ENCODE measurements at regions not wholly inside any gene's neighbourhood (a gene's known extent, or its start where the extent isn't known, plus 50 kb on each side); places are given as distances from the start of the nearest gene placed in this dataset.

DNA sequence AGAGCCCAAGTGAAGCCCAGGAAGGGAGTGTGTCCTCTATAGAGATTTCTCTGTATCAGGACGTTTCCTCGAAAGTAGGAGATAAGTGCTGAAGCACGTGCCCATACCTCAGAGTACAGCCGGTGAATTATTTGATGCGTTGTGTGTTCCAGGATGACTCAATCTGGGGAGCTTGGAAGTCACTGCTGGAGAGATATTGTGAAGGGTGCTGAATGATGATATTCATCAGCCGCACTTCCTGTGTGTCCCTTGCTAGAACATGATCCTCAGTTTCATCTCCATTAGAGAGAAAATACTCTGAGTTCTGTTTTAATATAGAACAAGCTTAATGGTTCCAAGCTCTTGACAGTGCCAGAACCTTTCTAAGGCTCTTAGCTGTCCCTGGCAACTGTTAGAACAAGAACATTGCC is 402.3 kb upstream of the ADAMTSL1 start (continued):
- TF ChIP-seq, protein P1, sequence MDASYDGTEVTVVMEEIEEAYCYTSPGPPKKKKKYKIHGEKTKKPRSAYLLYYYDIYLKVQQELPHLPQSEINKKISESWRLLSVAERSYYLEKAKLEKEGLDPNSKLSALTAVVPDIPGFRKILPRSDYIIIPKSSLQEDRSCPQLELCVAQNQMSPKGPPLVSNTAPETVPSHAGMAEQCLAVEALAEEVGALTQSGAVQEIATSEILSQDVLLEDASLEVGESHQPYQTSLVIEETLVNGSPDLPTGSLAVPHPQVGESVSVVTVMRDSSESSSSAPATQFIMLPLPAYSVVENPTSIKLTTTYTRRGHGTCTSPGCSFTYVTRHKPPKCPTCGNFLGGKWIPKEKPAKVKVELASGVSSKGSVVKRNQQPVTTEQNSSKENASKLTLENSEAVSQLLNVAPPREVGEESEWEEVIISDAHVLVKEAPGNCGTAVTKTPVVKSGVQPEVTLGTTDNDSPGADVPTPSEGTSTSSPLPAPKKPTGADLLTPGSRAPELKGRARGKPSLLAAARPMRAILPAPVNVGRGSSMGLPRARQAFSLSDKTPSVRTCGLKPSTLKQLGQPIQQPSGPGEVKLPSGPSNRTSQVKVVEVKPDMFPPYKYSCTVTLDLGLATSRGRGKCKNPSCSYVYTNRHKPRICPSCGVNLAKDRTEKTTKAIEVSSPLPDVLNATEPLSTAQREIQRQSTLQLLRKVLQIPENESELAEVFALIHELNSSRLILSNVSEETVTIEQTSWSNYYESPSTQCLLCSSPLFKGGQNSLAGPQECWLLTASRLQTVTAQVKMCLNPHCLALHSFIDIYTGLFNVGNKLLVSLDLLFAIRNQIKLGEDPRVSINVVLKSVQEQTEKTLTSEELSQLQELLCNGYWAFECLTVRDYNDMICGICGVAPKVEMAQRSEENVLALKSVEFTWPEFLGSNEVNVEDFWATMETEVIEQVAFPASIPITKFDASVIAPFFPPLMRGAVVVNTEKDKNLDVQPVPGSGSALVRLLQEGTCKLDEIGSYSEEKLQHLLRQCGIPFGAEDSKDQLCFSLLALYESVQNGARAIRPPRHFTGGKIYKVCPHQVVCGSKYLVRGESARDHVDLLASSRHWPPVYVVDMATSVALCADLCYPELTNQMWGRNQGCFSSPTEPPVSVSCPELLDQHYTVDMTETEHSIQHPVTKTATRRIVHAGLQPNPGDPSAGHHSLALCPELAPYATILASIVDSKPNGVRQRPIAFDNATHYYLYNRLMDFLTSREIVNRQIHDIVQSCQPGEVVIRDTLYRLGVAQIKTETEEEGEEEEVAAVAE (CRISPR knock-in tag; IDR thresholded peaks at IDR 0.05; ENCODE audit: borderline replicate concordance) = no peak
- no peak for TF ChIP-seq ZBTB38 (CRISPR knock-in tag; IDR thresholded peaks at IDR 0.05)
- TF ChIP-seq MTF1 (CRISPR knock-in tag; IDR thresholded peaks at IDR 0.05) = no peak
- no peak for TF ChIP-seq ZNF773 (CRISPR knock-in tag; IDR thresholded peaks at IDR 0.05; ENCODE audit: borderline replicate concordance)

DNA sequence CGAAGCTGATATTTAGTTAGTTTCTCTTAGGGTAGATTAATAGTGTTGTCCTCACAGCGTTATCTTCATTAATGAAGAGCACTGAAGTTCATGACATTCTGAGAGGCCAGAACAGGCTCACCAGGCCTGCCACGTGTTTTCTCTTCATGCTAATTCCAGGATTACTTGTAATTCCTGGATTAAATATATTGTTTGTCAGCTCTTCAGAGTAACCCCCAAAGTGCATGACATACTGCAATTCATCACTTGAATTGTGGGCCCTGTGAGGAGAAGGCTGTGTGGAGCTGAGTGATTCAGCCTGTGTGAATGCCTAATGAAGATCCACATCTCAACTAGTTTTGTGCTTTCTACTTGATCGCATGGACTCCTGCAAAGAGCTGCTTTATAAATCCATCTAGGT is 401.0 kb upstream of the ADAMTSL1 start:
- no peak for FAIRE-seq
- ChIA-PET POLR2A (no interaction called here), CTCF (ENCODE audit: low intra/inter-chr PET ratio, low total read pairs) (no interaction called here)
- no peak overlapping the region for H3K9ac ChIP-seq (ENCODE audit: insufficient read depth, low read depth, low read length)
- ATAC-seq = no peak
- H3K27ac ChIP-seq (ENCODE audit: extremely low read length, insufficient read depth, low read length) = no peak overlapping the region
- H3K9me3 ChIP-seq (ENCODE audit: low read length) = no peaks in the 10 kb centered on the region
- no peaks in the 10 kb centered on the region for H3K79me2 ChIP-seq (ENCODE audit: insufficient read depth, low read length)
- in situ Hi-C loops (cut with HindIII; ENCODE audit: extremely low pct_ligation_motif_present, low pct_unique_long_range_greater_than_20kb) = no loop called here
- no peak overlapping the region for H3K4me3 ChIP-seq (replicated peaks in 1 of 3; ENCODE audit: insufficient read depth in 1 of 3, low read depth in 2 of 3, low read length in 3 of 3)
- no peak overlapping the region for H3K4me2 ChIP-seq (ENCODE audit: low read depth, low read length)
- WGBS (ENCODE audit: low lambda C conversion rate) = 24% methylated on average over 4 of the region's 4 CpGs
- TF ChIP-seq CENPBD1 (CRISPR knock-in tag; IDR thresholded peaks at IDR 0.05; ENCODE audit: borderline replicate concordance, low read depth) (no peak), SMC3 (IDR thresholded peaks at IDR 0.05; ENCODE audit: low read length) (no peak), ZBTB10 (CRISPR knock-in tag; IDR thresholded peaks at IDR 0.05; ENCODE audit: borderline replicate concordance) (no peak), ZNF121 (CRISPR knock-in tag; IDR thresholded peaks at IDR 0.05) (no peak), HMG20B (CRISPR knock-in tag; conservative IDR thresholded peaks at IDR 0.05) (no peak)
- TF ChIP-seq, protein P2, sequence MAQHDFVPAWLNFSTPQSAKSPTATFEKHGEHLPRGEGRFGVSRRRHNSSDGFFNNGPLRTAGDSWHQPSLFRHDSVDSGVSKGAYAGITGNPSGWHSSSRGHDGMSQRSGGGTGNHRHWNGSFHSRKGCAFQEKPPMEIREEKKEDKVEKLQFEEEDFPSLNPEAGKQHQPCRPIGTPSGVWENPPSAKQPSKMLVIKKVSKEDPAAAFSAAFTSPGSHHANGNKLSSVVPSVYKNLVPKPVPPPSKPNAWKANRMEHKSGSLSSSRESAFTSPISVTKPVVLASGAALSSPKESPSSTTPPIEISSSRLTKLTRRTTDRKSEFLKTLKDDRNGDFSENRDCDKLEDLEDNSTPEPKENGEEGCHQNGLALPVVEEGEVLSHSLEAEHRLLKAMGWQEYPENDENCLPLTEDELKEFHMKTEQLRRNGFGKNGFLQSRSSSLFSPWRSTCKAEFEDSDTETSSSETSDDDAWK (CRISPR knock-in tag; IDR thresholded peaks at IDR 0.05) = no peak
- H3K36me3 ChIP-seq (replicated peaks in 1 of 2; ENCODE audit: control insufficient read depth in 1 of 2, insufficient read depth in 2 of 2, low read length in 2 of 2) = no peaks in the 10 kb centered on the region
- H4K20me1 ChIP-seq (ENCODE audit: insufficient read depth, low read length) = no peaks in the 10 kb centered on the region
- DNase-seq (ENCODE audit: low spot score) = no peak
- no TSS peak for BruUV-seq (replicated peaks)
- H2AFZ ChIP-seq (ENCODE audit: low read length) = no peak overlapping the region
- intact Hi-C loops (cut with micrococcal nuclease; ENCODE audit: unreplicated experiment) = no loop called here
- H3K4me1 ChIP-seq (ENCODE audit: insufficient read depth, low read length) = no peaks in the 10 kb centered on the region
- H3K27me3 ChIP-seq (ENCODE audit: control insufficient read depth in 1 of 2, insufficient read depth in 2 of 2, low read length in 2 of 2) = no peaks in the 10 kb centered on the region

All from HepG2 (cell line).